ENCODE measurements at regions not wholly inside any gene's neighbourhood (a gene's known extent, or its start where the extent isn't known, plus 50 kb on each side); places are given as distances from the start of the nearest gene placed in this dataset.

- DNase-seq (ENCODE audit: low read depth): no peak
- no peak for TF ChIP-seq CTCF (IDR thresholded peaks at IDR 0.05; ENCODE audit: insufficient read depth, low read depth, low read length)
- no peaks in the 10 kb centered on the region for H3K27me3 ChIP-seq (ENCODE audit: control insufficient read depth, insufficient read depth, low read length)
- H3K36me3 ChIP-seq (ENCODE audit: control insufficient read depth, insufficient read depth, low read length): no peaks in the 10 kb centered on the region
- H3K4me3 ChIP-seq (ENCODE audit: low read depth, low read length): no peak overlapping the region
- ChIA-PET CTCF (no interaction called here), POLR2A (no interaction called here)
Observed at GRCh38 chr12:67813456-67813904, 164.9 kb downstream of the DYRK2 start.

GRCh38 chr12:67816269-67816668, 167.7 kb downstream of the DYRK2 start:
- ChIA-PET CTCF (no interaction called here), POLR2A (no interaction called here)
- DNase-seq (ENCODE audit: low read depth): no peak
- Histone ChIP-seq H3K36me3 (ENCODE audit: control insufficient read depth, insufficient read depth, low read length) (no peaks in the 10 kb centered on the region), H3K4me3 (ENCODE audit: low read depth, low read length) (no peak overlapping the region), H3K27me3 (ENCODE audit: control insufficient read depth, insufficient read depth, low read length) (no peaks in the 10 kb centered on the region)
- no peak for TF ChIP-seq CTCF (IDR thresholded peaks at IDR 0.05; ENCODE audit: insufficient read depth, low read depth, low read length)

GRCh38 chr12:67818459-67818903, 169.9 kb downstream of the DYRK2 start:
- Histone ChIP-seq H3K27me3 (ENCODE audit: control insufficient read depth, insufficient read depth, low read length) (no peaks in the 10 kb centered on the region), H3K4me3 (ENCODE audit: low read depth, low read length) (no peak overlapping the region), H3K36me3 (ENCODE audit: control insufficient read depth, insufficient read depth, low read length) (no peaks in the 10 kb centered on the region)
- TF ChIP-seq CTCF (IDR thresholded peaks at IDR 0.05; ENCODE audit: insufficient read depth, low read depth, low read length): no peak
- ChIA-PET CTCF (interaction anchor here (1.5 kb wide), 1 partner anchor 11 kb away, joined by 5 read pairs; no protein-coding TSS in a partner anchor), POLR2A (no interaction called here)
- no peak for DNase-seq (ENCODE audit: low read depth)

GRCh38 chr12:67819902-67820301, 169.3 kb upstream of the IFNG-AS1 start:
- DNase-seq (ENCODE audit: low read depth): no peak
- ChIA-PET CTCF (interaction anchor here (1.0 kb wide), 1 partner anchor 8 kb away, joined by 4 read pairs; no protein-coding TSS in a partner anchor), POLR2A (no interaction called here)
- Histone ChIP-seq H3K36me3 (ENCODE audit: control insufficient read depth, insufficient read depth, low read length) (no peaks in the 10 kb centered on the region), H3K27me3 (ENCODE audit: control insufficient read depth, insufficient read depth, low read length) (no peaks in the 10 kb centered on the region), H3K4me3 (ENCODE audit: low read depth, low read length) (no peak overlapping the region)
- no peak for TF ChIP-seq CTCF (IDR thresholded peaks at IDR 0.05; ENCODE audit: insufficient read depth, low read depth, low read length)

GRCh38 chr12:67820694-67821093, 168.6 kb upstream of the IFNG-AS1 start:
- no peak for TF ChIP-seq CTCF (IDR thresholded peaks at IDR 0.05; ENCODE audit: insufficient read depth, low read depth, low read length)
- Histone ChIP-seq H3K4me3 (ENCODE audit: low read depth, low read length) (no peak overlapping the region), H3K36me3 (ENCODE audit: control insufficient read depth, insufficient read depth, low read length) (no peaks in the 10 kb centered on the region), H3K27me3 (ENCODE audit: control insufficient read depth, insufficient read depth, low read length) (no peaks in the 10 kb centered on the region)
- CTCF ChIA-PET: interaction anchor here (1.0 kb wide), 1 partner anchor 9 kb away, joined by 4 read pairs; no protein-coding TSS in a partner anchor
- POLR2A ChIA-PET: no interaction called here
- DNase-seq (ENCODE audit: low read depth): no peak

Data from BJ (cell line).